ENCODE measurements at regions not wholly inside any gene's neighbourhood (a gene's known extent, or its start where the extent isn't known, plus 50 kb on each side); places are given as distances from the start of the nearest gene placed in this dataset.

DNA sequence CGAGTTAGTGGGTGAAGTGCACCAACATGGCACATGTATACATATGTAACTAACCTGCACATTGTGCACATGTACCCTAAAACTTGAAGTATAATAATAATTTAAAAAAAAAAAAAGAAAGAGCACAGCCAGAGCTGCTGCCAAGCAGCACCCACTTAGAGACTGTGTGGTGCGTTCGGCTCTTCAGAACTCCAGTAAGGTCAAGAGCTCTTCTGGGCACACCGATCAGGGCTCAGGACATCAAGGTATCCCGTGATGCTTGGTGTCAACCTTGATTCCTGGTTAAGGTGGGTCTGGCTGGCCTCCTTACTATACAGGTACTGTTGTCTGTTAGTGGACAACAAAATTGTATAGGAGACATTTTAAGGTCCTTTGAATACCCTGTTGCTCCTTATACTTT is 385.7 kb upstream of the AKR1E2 start:
- TF ChIP-seq EP300 (IDR thresholded peaks at IDR 0.05) (no peak), POLR2A (IDR thresholded peaks at IDR 0.05) (no peak), POLR2AphosphoS5 (IDR thresholded peaks at IDR 0.05) (no peak)
- TF ChIP-seq, protein P1, sequence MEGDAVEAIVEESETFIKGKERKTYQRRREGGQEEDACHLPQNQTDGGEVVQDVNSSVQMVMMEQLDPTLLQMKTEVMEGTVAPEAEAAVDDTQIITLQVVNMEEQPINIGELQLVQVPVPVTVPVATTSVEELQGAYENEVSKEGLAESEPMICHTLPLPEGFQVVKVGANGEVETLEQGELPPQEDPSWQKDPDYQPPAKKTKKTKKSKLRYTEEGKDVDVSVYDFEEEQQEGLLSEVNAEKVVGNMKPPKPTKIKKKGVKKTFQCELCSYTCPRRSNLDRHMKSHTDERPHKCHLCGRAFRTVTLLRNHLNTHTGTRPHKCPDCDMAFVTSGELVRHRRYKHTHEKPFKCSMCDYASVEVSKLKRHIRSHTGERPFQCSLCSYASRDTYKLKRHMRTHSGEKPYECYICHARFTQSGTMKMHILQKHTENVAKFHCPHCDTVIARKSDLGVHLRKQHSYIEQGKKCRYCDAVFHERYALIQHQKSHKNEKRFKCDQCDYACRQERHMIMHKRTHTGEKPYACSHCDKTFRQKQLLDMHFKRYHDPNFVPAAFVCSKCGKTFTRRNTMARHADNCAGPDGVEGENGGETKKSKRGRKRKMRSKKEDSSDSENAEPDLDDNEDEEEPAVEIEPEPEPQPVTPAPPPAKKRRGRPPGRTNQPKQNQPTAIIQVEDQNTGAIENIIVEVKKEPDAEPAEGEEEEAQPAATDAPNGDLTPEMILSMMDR (IDR thresholded peaks at IDR 0.05) = no peak

Data from sigmoid colon (tissue), 4 donors.